Ishikawa (cell line): ENCODE measurements at regions not wholly inside any gene's neighbourhood (a gene's known extent, or its start where the extent isn't known, plus 50 kb on each side); places are given as distances from the start of the nearest gene placed in this dataset.

Experiments used
- CEBPB ChIP-seq: IDR thresholded peaks from 2 replicates; pipeline ENCODE4 v1.6.1; 2012
- CREB1 ChIP-seq: IDR thresholded peaks from 2 replicates; pipeline ENCODE4 v1.6.1; 2012; ENCODE audit warnings: low read depth
- EGR1 ChIP-seq: IDR thresholded peaks from 2 replicates; pipeline ENCODE4 v1.6.1; 2012
- EP300 ChIP-seq: IDR thresholded peaks from 2 replicates; pipeline ENCODE4 v1.6.1; 2012; ENCODE audit warnings: borderline replicate concordance
- FOXM1 ChIP-seq: IDR thresholded peaks from 2 replicates; pipeline ENCODE4 v1.6.1; 2012; ENCODE audit warnings: low read depth, borderline replicate concordance
- MAX ChIP-seq: IDR thresholded peaks from 2 replicates; pipeline ENCODE4 v1.6.1; 2012
- NFIC ChIP-seq: IDR thresholded peaks from 2 replicates; pipeline ENCODE4 v1.6.1; 2012
- RAD21 ChIP-seq: IDR thresholded peaks from 2 replicates; pipeline ENCODE4 v1.6.1; 2012; ENCODE audit warnings: low read depth
- REST ChIP-seq: IDR thresholded peaks from 2 replicates; pipeline ENCODE4 v1.6.1; 2012; ENCODE audit warnings: low read depth, mild to moderate bottlenecking
- TAF1 ChIP-seq: IDR thresholded peaks from 2 replicates; pipeline ENCODE4 v1.6.1; 2012; ENCODE audit warnings: low read depth, mild to moderate bottlenecking
- TCF12 ChIP-seq: IDR thresholded peaks from 2 replicates; pipeline ENCODE4 v1.6.1; 2012; ENCODE audit warnings: low read depth
- TEAD4 ChIP-seq: IDR thresholded peaks from 2 replicates; pipeline ENCODE4 v1.6.1; 2012
- USF1 ChIP-seq: IDR thresholded peaks from 2 replicates; pipeline ENCODE4 v1.6.1; 2012
- YY1 ChIP-seq: IDR thresholded peaks from 2 replicates; pipeline ENCODE4 v1.6.1; 2012; ENCODE audit warnings: low read depth
- ZBTB7A ChIP-seq: IDR thresholded peaks from 2 replicates; pipeline ENCODE4 v1.6.1; 2012; ENCODE audit warnings: low read depth

- no peak for TF ChIP-seq CREB1
- TF ChIP-seq EGR1 = no peak
- no peak for TF ChIP-seq CEBPB
- no peak for TF ChIP-seq TEAD4
- no peak for TF ChIP-seq EP300
- no peak for TF ChIP-seq TCF12
- no peak for TF ChIP-seq USF1
- TF ChIP-seq YY1 = no peak
- no peak for TF ChIP-seq TAF1
- no peak for TF ChIP-seq NFIC
- no peak for TF ChIP-seq REST
- no peak for TF ChIP-seq FOXM1
- TF ChIP-seq MAX = no peak
- no peak for TF ChIP-seq RAD21
- no peak for TF ChIP-seq ZBTB7A
Observed at GRCh38 chr10:59536167-59537014, 173.3 kb downstream of the SLC16A9 start.

GRCh38 chr10:59524348-59524747 lies 162.0 kb upstream of the FAM13C start:
- no peak for TF ChIP-seq USF1
- TF ChIP-seq EP300 = no peak
- no peak for TF ChIP-seq CEBPB
- no peak for TF ChIP-seq ZBTB7A
- no peak for TF ChIP-seq YY1
- no peak for TF ChIP-seq TCF12
- no peak for TF ChIP-seq RAD21
- no peak for TF ChIP-seq TAF1
- no peak for TF ChIP-seq NFIC
- TF ChIP-seq TEAD4 = no peak
- TF ChIP-seq REST = no peak

GRCh38 chr10:59523851-59524250 lies 161.5 kb upstream of the FAM13C start:
- no peak for TF ChIP-seq TEAD4
- no peak for TF ChIP-seq FOXM1
- TF ChIP-seq RAD21 = no peak
- no peak for TF ChIP-seq EGR1
- TF ChIP-seq REST = no peak
- TF ChIP-seq USF1 = no peak
- no peak for TF ChIP-seq ZBTB7A
- no peak for TF ChIP-seq TAF1
- no peak for TF ChIP-seq MAX
- TF ChIP-seq NFIC = no peak
- no peak for TF ChIP-seq TCF12
- no peak for TF ChIP-seq CEBPB
- no peak for TF ChIP-seq CREB1
- no peak for TF ChIP-seq YY1
- TF ChIP-seq EP300 = no peak

- TF ChIP-seq CEBPB (no peak), MAX (no peak), TAF1 (no peak), ZBTB7A (no peak), EGR1 (no peak), FOXM1 (no peak), EP300 (no peak), NFIC (no peak), USF1 (no peak), TEAD4 (no peak), RAD21 (no peak)
Observed at GRCh38 chr10:59517996-59518395, 155.6 kb upstream of the FAM13C start.
